HG03196 (cell line): ENCODE measurements at regions not wholly inside any gene's neighbourhood (a gene's known extent, or its start where the extent isn't known, plus 50 kb on each side); places are given as distances from the start of the nearest gene placed in this dataset.
"Not testable (repeated sequence)": the region's sequence is repeated elsewhere in the genome, so short reads cannot be mapped to it uniquely, and the experiment has no call there.

Source experiments
- ATAC-seq: cut with Tn5 transposase; IDR thresholded peaks from one replicate; pipeline ENCODE4 v1.9.1; 2021; ENCODE audit not compliant: unreplicated experiment

GRCh38 chr5:56632199-56632598, 183.2 kb upstream of the MAP3K1 start:
- ATAC-seq, result no peak

- ATAC-seq, result no peak
Measured at GRCh38 chr5:56631719-56632118, 183.6 kb upstream of the MAP3K1 start.

GRCh38 chr5:56628616-56629015, 186.7 kb upstream of the MAP3K1 start:
- not testable (repeated sequence) for ATAC-seq

GRCh38 chr5:56625541-56625940, 189.8 kb upstream of the MAP3K1 start:
- no peak for ATAC-seq

GRCh38 chr5:56624751-56625150, 190.6 kb upstream of the MAP3K1 start:
- no peak for ATAC-seq

- no peak for ATAC-seq
Measured at GRCh38 chr5:56622141-56622540, 193.2 kb upstream of the MAP3K1 start.

GRCh38 chr5:56620903-56621677, 194.3 kb upstream of the MAP3K1 start:
- ATAC-seq, result no peak

GRCh38 chr5:56617998-56618397, 197.4 kb upstream of the MAP3K1 start:
- no peak for ATAC-seq

- no peak for ATAC-seq
Measured at GRCh38 chr5:56616454-56617160, 198.7 kb upstream of the MAP3K1 start.

GRCh38 chr5:56615361-56616153, 199.8 kb upstream of the MAP3K1 start:
- no peak for ATAC-seq

- no peak for ATAC-seq
Measured at GRCh38 chr5:56612759-56613158, 202.6 kb upstream of the MAP3K1 start.

- ATAC-seq, result no peak
Measured at GRCh38 chr5:56612353-56612752, 203.0 kb upstream of the MAP3K1 start.

- ATAC-seq, result no peak
Measured at GRCh38 chr5:56610093-56610698, 205.2 kb upstream of the MAP3K1 start.

GRCh38 chr5:56608217-56608925, 207.0 kb upstream of the MAP3K1 start:
- no peak for ATAC-seq

- no peak for ATAC-seq
Measured at GRCh38 chr5:56607551-56607950, 207.8 kb upstream of the MAP3K1 start.

- no peak for ATAC-seq
Measured at GRCh38 chr5:56607074-56607473, 208.3 kb upstream of the MAP3K1 start.

- no peak for ATAC-seq
Measured at GRCh38 chr5:56606192-56606591, 209.2 kb upstream of the MAP3K1 start.

- ATAC-seq, result no peak
Measured at GRCh38 chr5:56605231-56605630, 210.1 kb upstream of the MAP3K1 start.

- ATAC-seq, result no peak
Measured at GRCh38 chr5:56601641-56602071, 213.7 kb upstream of the MAP3K1 start.

GRCh38 chr5:56598941-56599340, 216.4 kb upstream of the MAP3K1 start:
- no peak for ATAC-seq

- no peak for ATAC-seq
Measured at GRCh38 chr5:56596155-56596554, 219.2 kb upstream of the MAP3K1 start.
